Cardiac muscle cell (in vitro differentiated cells and primary cell): ENCODE measurements at regions not wholly inside any gene's neighbourhood (a gene's known extent, or its start where the extent isn't known, plus 50 kb on each side); places are given as distances from the start of the nearest gene placed in this dataset.
A peak's percentile ranks its signal among the peaks of the same experiment; 100 is the strongest.

Experiments
- DNase-seq, 2 donors: peaks; one replicate each; pipeline versions ENCODE4 v3.0.0 to v3.0.0-alpha.2; 2010 to 2017; ENCODE audit warnings: low read depth in 1 of 2, low spot score in 1 of 2
- H3K27ac ChIP-seq: fragments of 200-600 bp; sonication (generic); 2 replicates; pipeline ENCODE4 v1.5.1; 2016
- H3K27me3 ChIP-seq: fragments of 200-600 bp; sonication (generic); 2 replicates; pipeline ENCODE4 v1.6.0; 2016; ENCODE audit warnings: control low read depth
- H3K36me3 ChIP-seq: fragments of 200-600 bp; sonication (generic); 2 replicates; pipeline ENCODE4 v1.5.1; 2016; ENCODE audit warnings: control low read depth
- H3K4me1 ChIP-seq: fragments of 200-600 bp; sonication (generic); 2 replicates; pipeline ENCODE4 v1.8.1; 2017; ENCODE audit warnings: low read depth, mild to moderate bottlenecking, mixed run types
- H3K4me3 ChIP-seq: fragments of 200-600 bp; sonication (generic); 2 replicates; pipeline ENCODE4 v1.5.1; 2016; ENCODE audit warnings: mild to moderate bottlenecking
- H3K9me3 ChIP-seq: fragments of 200-600 bp; sonication (generic); 2 replicates; pipeline ENCODE4 v1.5.1; 2017; ENCODE audit warnings: low read depth, mild to moderate bottlenecking, control low read depth
- TF ChIP-seq, protein P1 (sequence below): IDR thresholded peaks from 2 replicates; pipeline ENCODE4 v1.5.1; 2012; ENCODE audit warnings: low read depth, mild to moderate bottlenecking, low read length

GRCh38 chr5:93273176-93273575 lies 307.8 kb downstream of the NR2F1-AS1 start:
- Histone ChIP-seq H3K9me3 (no peaks in the 10 kb centered on the region), H3K27me3 (peaks cover 49% of the 10 kb centered on the region), H3K36me3 (no peaks in the 10 kb centered on the region), H3K4me1 (no peaks in the 10 kb centered on the region), H3K4me3 (no peak overlapping the region), H3K27ac (no peak overlapping the region)
- TF ChIP-seq, protein P1, sequence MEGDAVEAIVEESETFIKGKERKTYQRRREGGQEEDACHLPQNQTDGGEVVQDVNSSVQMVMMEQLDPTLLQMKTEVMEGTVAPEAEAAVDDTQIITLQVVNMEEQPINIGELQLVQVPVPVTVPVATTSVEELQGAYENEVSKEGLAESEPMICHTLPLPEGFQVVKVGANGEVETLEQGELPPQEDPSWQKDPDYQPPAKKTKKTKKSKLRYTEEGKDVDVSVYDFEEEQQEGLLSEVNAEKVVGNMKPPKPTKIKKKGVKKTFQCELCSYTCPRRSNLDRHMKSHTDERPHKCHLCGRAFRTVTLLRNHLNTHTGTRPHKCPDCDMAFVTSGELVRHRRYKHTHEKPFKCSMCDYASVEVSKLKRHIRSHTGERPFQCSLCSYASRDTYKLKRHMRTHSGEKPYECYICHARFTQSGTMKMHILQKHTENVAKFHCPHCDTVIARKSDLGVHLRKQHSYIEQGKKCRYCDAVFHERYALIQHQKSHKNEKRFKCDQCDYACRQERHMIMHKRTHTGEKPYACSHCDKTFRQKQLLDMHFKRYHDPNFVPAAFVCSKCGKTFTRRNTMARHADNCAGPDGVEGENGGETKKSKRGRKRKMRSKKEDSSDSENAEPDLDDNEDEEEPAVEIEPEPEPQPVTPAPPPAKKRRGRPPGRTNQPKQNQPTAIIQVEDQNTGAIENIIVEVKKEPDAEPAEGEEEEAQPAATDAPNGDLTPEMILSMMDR, result no peak
- peak in 1 of 2 donors; percentile 65 for DNase-seq

GRCh38 chr5:93272108-93272507 lies 308.9 kb downstream of the NR2F1-AS1 start:
- Histone ChIP-seq H3K36me3 (no peaks in the 10 kb centered on the region), H3K9me3 (no peaks in the 10 kb centered on the region), H3K4me3 (no peak overlapping the region), H3K27me3 (peaks cover 40% of the 10 kb centered on the region), H3K27ac (no peak overlapping the region), H3K4me1 (no peaks in the 10 kb centered on the region)
- TF ChIP-seq, protein P1, result no peak
- no peak for DNase-seq

DNA sequence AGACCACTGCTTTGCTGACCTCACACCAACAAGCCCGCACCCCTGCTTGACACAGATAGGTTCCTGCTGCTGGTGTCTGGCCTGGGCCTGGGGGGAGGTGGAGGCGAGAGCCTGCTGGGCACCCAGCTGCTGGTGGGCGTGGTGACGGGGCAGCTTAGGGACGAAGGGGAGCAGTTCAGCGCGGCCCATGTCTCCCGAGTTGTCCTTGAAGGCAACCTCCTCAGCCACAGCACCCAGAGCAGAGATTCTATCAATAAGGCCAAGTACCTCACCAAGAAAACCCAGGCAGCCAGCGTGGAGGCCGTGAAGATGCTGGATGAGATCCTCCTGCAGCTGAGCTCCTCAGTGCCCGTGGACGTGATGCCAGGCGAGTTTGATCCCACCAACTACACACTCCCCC lies 313.3 kb downstream of the NR2F1-AS1 start:
- TF ChIP-seq, protein P1, result no peak
- Histone ChIP-seq H3K36me3 (no peaks in the 10 kb centered on the region), H3K27me3 (peaks cover 27% of the 10 kb centered on the region), H3K9me3 (no peaks in the 10 kb centered on the region), H3K27ac (no peak overlapping the region), H3K4me1 (no peaks in the 10 kb centered on the region), H3K4me3 (no peak overlapping the region)
- DNase-seq, result no peak

GRCh38 chr5:93267276-93267675 lies 313.7 kb downstream of the NR2F1-AS1 start:
- Histone ChIP-seq H3K4me3 (no peak overlapping the region), H3K36me3 (no peaks in the 10 kb centered on the region)
- TF ChIP-seq, protein P1, result no peak

GRCh38 chr5:93257616-93258015 lies 323.4 kb downstream of the NR2F1-AS1 start:
- no peaks in the 10 kb centered on the region for H3K36me3 ChIP-seq
- H3K4me1 ChIP-seq, result no peaks in the 10 kb centered on the region
- H3K27me3 ChIP-seq, result peaks cover 39% of the 10 kb centered on the region
- no peaks in the 10 kb centered on the region for H3K9me3 ChIP-seq
- no peak for DNase-seq
- no peak overlapping the region for H3K4me3 ChIP-seq
- no peak overlapping the region for H3K27ac ChIP-seq
- TF ChIP-seq, protein P1, result no peak

More at GRCh38 chr5:93267276-93267675, 313.7 kb downstream of the NR2F1-AS1 start:
- DNase-seq, result no peak
- no peaks in the 10 kb centered on the region for H3K9me3 ChIP-seq
- H3K27ac ChIP-seq, result no peak overlapping the region
- H3K27me3 ChIP-seq, result peaks cover 24% of the 10 kb centered on the region
- no peaks in the 10 kb centered on the region for H3K4me1 ChIP-seq

DNA sequence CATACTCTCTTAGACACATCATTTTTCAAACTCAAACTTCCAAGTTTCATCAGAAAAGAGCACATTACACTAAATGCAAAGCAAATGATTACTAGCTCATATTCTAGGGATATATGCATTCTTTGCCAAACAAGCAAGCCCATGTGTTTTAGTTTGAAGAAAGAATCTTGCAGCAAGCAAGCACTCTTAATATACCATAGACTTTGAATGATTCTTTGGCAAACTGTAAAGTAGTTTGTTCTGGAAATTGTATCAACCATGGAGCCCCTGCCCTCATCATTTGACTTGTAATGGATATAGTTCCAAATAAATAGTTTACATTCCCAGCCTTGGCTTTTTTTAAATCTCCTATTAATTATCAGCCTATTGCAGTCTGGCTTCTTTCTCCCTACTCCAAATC lies 325.2 kb downstream of the NR2F1-AS1 start:
- Histone ChIP-seq H3K27me3 (peaks cover 56% of the 10 kb centered on the region), H3K4me3 (no peak overlapping the region)
- TF ChIP-seq, protein P1, result no peak

More for the DNA sequence above, 325.2 kb downstream of the NR2F1-AS1 start:
- Histone ChIP-seq H3K4me1 (no peaks in the 10 kb centered on the region), H3K9me3 (no peaks in the 10 kb centered on the region), H3K36me3 (no peaks in the 10 kb centered on the region), H3K27ac (no peak overlapping the region)
- no peak for DNase-seq
